K562 (cell line): ENCODE measurements at regions not wholly inside any gene's neighbourhood (a gene's known extent, or its start where the extent isn't known, plus 50 kb on each side); places are given as distances from the start of the nearest gene placed in this dataset.

Experiments used
- BACH1 ChIP-seq: fragments of 200-800 bp; sonication (Bioruptor generic); IDR thresholded peaks from 2 replicates; pipeline ENCODE4 v1.6.1; 2016; ENCODE audit warnings: missing genetic modification characterization, missing compliant biosample characterization
- CBFA2T3 ChIP-seq: fragments of 450-650 bp; IDR thresholded peaks from 2 replicates; pipeline ENCODE4 v1.6.1; 2017
- CBX3 ChIP-seq, 2 experiments: IDR thresholded peaks; 1 replicate in 1 of 2; 2 replicates in 1 of 2; pipeline ENCODE4 v1.6.1; 2012; ENCODE audit warnings: inconsistent platforms in 2 of 2, low read length in 2 of 2, borderline replicate concordance in 1 of 2, control low read depth in 1 of 2
- CTBP1 ChIP-seq: fragments of 450-650 bp; IDR thresholded peaks from 2 replicates; pipeline ENCODE4 v1.6.1; 2016; ENCODE audit warnings: borderline replicate concordance
- FOXA3 ChIP-seq, 2 experiments: fragments of 450-650 bp in 1 of 2; sonication (generic) in 1 of 2; formaldehyde crosslinking; IDR thresholded peaks in 1 of 2; conservative IDR thresholded peaks in 1 of 2; 2 replicates each; pipeline versions ENCODE4 v1.4.0 to v1.8.0; 2020 to 2022; ENCODE audit warnings: mild to moderate bottlenecking in 2 of 2, missing genetic modification reagents in 1 of 2
- KAT7 ChIP-seq: sonication (generic); formaldehyde crosslinking; IDR thresholded peaks from 2 replicates; pipeline ENCODE4 v1.8.0; 2022; ENCODE audit warnings: missing genetic modification reagents, mild to moderate bottlenecking, borderline replicate concordance
- L3MBTL2 ChIP-seq: fragments of 450-650 bp; IDR thresholded peaks from 2 replicates; pipeline ENCODE4 v1.6.1; 2016; ENCODE audit warnings: mild to moderate bottlenecking, moderate library complexity
- MAFF ChIP-seq: IDR thresholded peaks from 2 replicates; pipeline ENCODE4 v1.6.1; 2012; ENCODE audit warnings: low read length, improper control_type of control experiment
- MYNN ChIP-seq, 2 experiments: sonication (generic); formaldehyde crosslinking in 1 of 2; IDR thresholded peaks; 2 replicates each; pipeline versions ENCODE4 v1.5.0 to v1.6.1; 2016 to 2020; ENCODE audit warnings: antibody characterized with exemption in 1 of 2, missing genetic modification reagents in 1 of 2
- POLR2A ChIP-seq: fragments of 450-650 bp; conservative IDR thresholded peaks from 2 replicates; pipeline ENCODE4 v1.6.1; 2016
- SIN3A ChIP-seq, 2 experiments: fragments of 150-350 bp in 1 of 2; IDR thresholded peaks; 2 replicates each; pipeline ENCODE4 v1.6.1; 2011 to 2016; ENCODE audit warnings: borderline replicate concordance in 2 of 2, low read depth in 2 of 2, low read length in 2 of 2, mild to moderate bottlenecking in 2 of 2, moderate library complexity in 2 of 2; ENCODE audit not compliant: control insufficient read depth in 1 of 2
- SPI1 ChIP-seq: IDR thresholded peaks from 2 replicates; pipeline ENCODE4 v1.6.1; 2011; ENCODE audit warnings: low read depth, low read length, control low read depth, borderline replicate concordance
- TEAD4 ChIP-seq, 2 experiments: sonication (generic) in 1 of 2; formaldehyde crosslinking in 1 of 2; IDR thresholded peaks; 2 replicates each; pipeline versions ENCODE4 v1.6.1 to v1.8.0; 2012 to 2022; ENCODE audit warnings: borderline replicate concordance in 1 of 2, inconsistent platforms in 1 of 2, low read length in 1 of 2, mild to moderate bottlenecking in 1 of 2, missing genetic modification reagents in 1 of 2
- ZNF253 ChIP-seq: fragments of 250-450 bp; sonication (Bioruptor Pico); conservative IDR thresholded peaks from 2 replicates; pipeline ENCODE4 v1.6.1; 2021; ENCODE audit warnings: mild to moderate bottlenecking
- TF ChIP-seq, protein P1 (sequence below): sonication (generic); formaldehyde crosslinking; IDR thresholded peaks from 2 replicates; pipeline ENCODE4 v1.8.0; 2022; ENCODE audit warnings: missing genetic modification reagents, mild to moderate bottlenecking, moderate library complexity, borderline replicate concordance
- TF ChIP-seq, protein P2 (sequence below): fragments of 200-800 bp; sonication (Bioruptor generic); IDR thresholded peaks from 2 replicates; pipeline ENCODE4 v1.6.1; 2017; ENCODE audit warnings: missing genetic modification characterization, missing compliant biosample characterization
- TF ChIP-seq, protein P3 (sequence below): fragments of 450-650 bp; IDR thresholded peaks from 2 replicates; pipeline ENCODE4 v1.6.1; 2018; ENCODE audit not compliant: partially characterized antibody
- TF ChIP-seq, protein P4 (sequence below): fragments of 450-650 bp; IDR thresholded peaks from 2 replicates; pipeline ENCODE4 v1.6.1; 2014; ENCODE audit warnings: low read depth, mild to moderate bottlenecking, moderate library complexity, borderline replicate concordance

DNA sequence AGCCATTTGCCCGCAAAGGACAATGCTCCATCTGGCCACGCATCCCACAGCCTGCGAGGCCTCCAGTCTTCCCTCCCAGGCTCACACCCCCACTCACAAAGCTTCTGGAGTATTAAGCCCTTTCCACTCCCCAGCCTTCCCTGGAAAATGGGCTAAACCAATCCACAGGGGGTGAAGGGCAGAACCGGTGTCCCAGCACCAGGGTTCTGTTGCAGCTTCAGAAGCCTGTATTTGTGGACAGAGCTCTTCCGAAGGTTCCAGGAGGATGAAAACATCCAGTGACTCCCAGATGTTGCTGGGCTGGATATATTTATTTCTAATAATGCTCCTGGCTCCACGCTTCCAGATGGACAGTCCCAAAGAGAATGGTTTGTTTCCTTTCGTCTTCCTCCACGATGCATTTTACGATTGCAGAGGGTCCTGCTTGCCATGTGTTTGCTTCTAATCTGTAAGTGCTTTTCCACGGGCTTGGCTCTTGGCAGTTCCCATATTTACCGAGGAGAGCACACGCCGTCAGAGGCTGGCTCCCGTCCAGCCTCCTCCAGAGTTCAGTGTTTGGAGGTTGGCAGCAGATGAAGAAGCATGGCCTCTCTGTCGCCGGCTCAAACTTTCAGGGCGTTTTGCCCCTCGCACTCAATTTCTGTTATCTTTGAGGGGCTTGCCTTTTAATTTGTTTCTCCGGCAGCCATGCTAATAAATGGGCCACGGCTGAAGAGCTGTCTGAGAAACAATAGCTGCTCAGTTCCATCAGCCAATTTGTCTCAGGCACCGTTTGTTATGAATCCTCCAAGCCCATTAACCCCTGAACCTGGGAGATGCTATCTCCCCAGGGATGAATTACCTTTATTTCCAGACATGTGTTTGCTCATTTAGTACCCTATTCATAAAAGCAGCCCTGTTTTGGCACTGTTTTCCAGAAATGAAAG lies 367.9 kb upstream of the PROK2 start (continued):
- peak; percentile 11; the same call in 1 of the 2 replicates for TF ChIP-seq MAFF
- TF ChIP-seq L3MBTL2: peak; percentile 71
- 0 out of 2 replicates have a peak, but pooled peaks have one; percentile 24 for TF ChIP-seq KAT7 (CRISPR knock-in tag)
- TF ChIP-seq SIN3A (IDR thresholded peaks at IDR 0.05; ENCODE audit: borderline replicate concordance in 2 of 2, control insufficient read depth in 1 of 2, low read depth in 2 of 2, low read length in 2 of 2): no peak
- peak; percentile 45; the same call in 1 of the 2 replicates for TF ChIP-seq BACH1
- no peak for TF ChIP-seq MYNN (IDR thresholded peaks at IDR 0.05)
- TF ChIP-seq MYNN (CRISPR knock-in tag; IDR thresholded peaks at IDR 0.05): no peak
- TF ChIP-seq, protein P1, sequence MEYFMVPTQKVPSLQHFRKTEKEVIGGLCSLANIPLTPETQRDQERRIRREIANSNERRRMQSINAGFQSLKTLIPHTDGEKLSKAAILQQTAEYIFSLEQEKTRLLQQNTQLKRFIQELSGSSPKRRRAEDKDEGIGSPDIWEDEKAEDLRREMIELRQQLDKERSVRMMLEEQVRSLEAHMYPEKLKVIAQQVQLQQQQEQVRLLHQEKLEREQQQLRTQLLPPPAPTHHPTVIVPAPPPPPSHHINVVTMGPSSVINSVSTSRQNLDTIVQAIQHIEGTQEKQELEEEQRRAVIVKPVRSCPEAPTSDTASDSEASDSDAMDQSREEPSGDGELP: 0 out of 2 replicates have a peak, but pooled peaks have one; percentile 24
- TF ChIP-seq CBFA2T3: 0 out of 2 replicates have a peak, but pooled peaks have one; percentile 3
- TF ChIP-seq, protein P2, sequence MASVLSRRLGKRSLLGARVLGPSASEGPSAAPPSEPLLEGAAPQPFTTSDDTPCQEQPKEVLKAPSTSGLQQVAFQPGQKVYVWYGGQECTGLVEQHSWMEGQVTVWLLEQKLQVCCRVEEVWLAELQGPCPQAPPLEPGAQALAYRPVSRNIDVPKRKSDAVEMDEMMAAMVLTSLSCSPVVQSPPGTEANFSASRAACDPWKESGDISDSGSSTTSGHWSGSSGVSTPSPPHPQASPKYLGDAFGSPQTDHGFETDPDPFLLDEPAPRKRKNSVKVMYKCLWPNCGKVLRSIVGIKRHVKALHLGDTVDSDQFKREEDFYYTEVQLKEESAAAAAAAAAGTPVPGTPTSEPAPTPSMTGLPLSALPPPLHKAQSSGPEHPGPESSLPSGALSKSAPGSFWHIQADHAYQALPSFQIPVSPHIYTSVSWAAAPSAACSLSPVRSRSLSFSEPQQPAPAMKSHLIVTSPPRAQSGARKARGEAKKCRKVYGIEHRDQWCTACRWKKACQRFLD: 0 out of 2 replicates have a peak, but pooled peaks have one; percentile 56
- TF ChIP-seq, protein P3, sequence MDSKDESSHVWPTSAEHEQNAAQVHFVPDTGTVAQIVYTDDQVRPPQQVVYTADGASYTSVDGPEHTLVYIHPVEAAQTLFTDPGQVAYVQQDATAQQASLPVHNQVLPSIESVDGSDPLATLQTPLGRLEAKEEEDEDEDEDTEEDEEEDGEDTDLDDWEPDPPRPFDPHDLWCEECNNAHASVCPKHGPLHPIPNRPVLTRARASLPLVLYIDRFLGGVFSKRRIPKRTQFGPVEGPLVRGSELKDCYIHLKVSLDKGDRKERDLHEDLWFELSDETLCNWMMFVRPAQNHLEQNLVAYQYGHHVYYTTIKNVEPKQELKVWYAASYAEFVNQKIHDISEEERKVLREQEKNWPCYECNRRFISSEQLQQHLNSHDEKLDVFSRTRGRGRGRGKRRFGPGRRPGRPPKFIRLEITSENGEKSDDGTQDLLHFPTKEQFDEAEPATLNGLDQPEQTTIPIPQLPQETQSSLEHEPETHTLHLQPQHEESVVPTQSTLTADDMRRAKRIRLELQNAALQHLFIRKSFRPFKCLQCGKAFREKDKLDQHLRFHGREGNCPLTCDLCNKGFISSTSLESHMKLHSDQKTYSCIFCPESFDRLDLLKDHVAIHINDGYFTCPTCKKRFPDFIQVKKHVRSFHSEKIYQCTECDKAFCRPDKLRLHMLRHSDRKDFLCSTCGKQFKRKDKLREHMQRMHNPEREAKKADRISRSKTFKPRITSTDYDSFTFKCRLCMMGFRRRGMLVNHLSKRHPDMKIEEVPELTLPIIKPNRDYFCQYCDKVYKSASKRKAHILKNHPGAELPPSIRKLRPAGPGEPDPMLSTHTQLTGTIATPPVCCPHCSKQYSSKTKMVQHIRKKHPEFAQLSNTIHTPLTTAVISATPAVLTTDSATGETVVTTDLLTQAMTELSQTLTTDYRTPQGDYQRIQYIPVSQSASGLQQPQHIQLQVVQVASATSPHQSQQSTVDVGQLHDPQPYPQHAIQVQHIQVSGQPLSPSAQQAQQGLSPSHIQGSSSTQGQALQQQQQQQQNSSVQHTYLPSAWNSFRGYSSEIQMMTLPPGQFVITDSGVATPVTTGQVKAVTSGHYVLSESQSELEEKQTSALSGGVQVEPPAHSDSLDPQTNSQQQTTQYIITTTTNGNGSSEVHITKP: peak; percentile 99
- peak; percentile 44 for TF ChIP-seq POLR2A
- TF ChIP-seq ZNF253 (CRISPR knock-in tag): no peak
- 0 out of 3 replicates have a peak, but pooled peaks of 1 of the 2 experiments have one; percentile 17 for TF ChIP-seq CBX3 (IDR thresholded peaks at IDR 0.05; ENCODE audit: borderline replicate concordance in 1 of 2, low read length in 2 of 2)
- TF ChIP-seq TEAD4 (IDR thresholded peaks at IDR 0.05; ENCODE audit: low read length): peak; percentile 14; the same call in 1 of the 2 replicates
- no peak for TF ChIP-seq TEAD4 (CRISPR knock-in tag; IDR thresholded peaks at IDR 0.05; ENCODE audit: borderline replicate concordance)
- 0 out of 2 replicates have a peak, but pooled peaks have one; percentile 7 for TF ChIP-seq SPI1
- TF ChIP-seq, protein P4, sequence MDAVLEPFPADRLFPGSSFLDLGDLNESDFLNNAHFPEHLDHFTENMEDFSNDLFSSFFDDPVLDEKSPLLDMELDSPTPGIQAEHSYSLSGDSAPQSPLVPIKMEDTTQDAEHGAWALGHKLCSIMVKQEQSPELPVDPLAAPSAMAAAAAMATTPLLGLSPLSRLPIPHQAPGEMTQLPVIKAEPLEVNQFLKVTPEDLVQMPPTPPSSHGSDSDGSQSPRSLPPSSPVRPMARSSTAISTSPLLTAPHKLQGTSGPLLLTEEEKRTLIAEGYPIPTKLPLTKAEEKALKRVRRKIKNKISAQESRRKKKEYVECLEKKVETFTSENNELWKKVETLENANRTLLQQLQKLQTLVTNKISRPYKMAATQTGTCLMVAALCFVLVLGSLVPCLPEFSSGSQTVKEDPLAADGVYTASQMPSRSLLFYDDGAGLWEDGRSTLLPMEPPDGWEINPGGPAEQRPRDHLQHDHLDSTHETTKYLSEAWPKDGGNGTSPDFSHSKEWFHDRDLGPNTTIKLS: 0 out of 2 replicates have a peak, but pooled peaks have one; percentile 23
- peak in 1 of 2 experiments; percentile 51; a peak in 1 of 4 replicates for TF ChIP-seq FOXA3 (CRISPR knock-in tag; conservative IDR thresholded peaks at IDR 0.05 in 1 of 2, IDR thresholded peaks at IDR 0.05 in 1 of 2)
- TF ChIP-seq CTBP1: 0 out of 2 replicates have a peak, but pooled peaks have one; percentile 21
